Right renal cortex interstitium (tissue), 3 donors: ENCODE measurements at regions not wholly inside any gene's neighbourhood (a gene's known extent, or its start where the extent isn't known, plus 50 kb on each side); places are given as distances from the start of the nearest gene placed in this dataset.
"Not testable (repeated sequence)": the region's sequence is repeated elsewhere in the genome, so short reads cannot be mapped to it uniquely, and the experiment has no call there.

Experiments
- DNase-seq, 3 donors: peaks; one replicate each; pipeline ENCODE4 v3.0.0-alpha.2; 2013; ENCODE audit warnings: low read depth in 3 of 3, low spot score in 2 of 3

DNA sequence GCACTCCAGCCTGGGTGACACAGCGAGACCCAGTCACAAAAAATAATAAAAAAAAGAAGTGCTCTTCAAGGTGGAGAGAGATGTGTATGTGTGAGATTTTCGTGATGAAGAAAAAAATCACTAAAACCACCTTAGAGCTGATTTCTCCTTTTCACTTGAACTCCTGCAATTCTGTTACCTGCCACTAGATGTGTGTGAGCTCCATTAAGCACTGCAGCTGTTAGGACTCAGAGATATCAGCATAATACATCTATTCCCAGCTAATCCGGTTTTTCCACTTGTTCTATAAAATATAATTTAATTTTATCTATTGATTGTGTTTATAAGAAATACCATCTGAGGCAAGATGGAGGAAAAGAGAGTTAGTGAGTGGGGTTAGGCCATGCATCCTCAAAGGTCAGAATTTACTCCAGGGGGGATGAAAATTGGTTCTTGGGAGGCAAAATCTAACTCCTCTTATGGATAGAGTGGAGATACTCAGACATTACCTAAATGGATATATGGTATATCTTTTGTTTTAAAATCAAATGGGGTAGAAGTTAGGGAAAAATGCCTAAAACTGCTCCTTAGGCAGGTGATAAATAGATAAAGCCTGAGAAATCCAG is 152.7 kb downstream of the IL20RB start:
- DNase-seq, result no peak

GRCh38 chr3:137111497-137111896 is 153.7 kb downstream of the IL20RB start:
- no peak for DNase-seq

GRCh38 chr3:137116619-137117018 is 158.8 kb downstream of the IL20RB start:
- no peak for DNase-seq

DNA sequence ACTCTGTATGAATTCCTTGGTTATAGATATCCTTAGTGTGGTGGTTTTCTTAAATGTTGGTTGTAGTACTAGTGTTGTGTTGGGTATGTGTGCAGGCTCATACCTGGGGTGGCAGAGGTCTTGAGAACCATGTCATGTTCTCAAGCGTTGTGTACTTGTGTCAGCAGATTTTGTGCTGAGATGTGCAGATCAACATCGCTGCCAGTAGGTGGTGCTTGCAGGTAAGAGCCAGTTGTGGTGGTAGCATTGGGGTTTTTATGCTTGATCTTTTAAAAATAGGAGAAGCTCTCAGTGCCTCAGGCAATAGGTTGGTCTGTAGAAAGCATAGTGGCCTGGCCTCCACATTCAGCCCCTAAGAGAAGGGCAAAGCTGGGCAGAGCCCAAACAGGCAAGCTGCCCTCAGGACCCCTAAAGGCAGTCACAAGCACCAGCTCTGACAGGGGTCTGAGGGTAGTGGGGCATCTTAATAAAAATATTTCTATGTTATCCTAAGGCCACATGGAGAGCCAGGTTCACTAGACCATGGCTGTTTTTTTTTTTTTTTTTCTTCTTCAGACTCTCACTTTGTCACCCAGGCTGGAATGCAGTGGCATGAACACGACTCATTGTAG is 164.0 kb downstream of the IL20RB start:
- DNase-seq, result no peak

- DNase-seq, result no peak
Observed at GRCh38 chr3:137131081-137131480, 173.3 kb downstream of the IL20RB start.

- no peak for DNase-seq
Observed at GRCh38 chr3:137134431-137134830, 176.6 kb downstream of the IL20RB start.

DNA sequence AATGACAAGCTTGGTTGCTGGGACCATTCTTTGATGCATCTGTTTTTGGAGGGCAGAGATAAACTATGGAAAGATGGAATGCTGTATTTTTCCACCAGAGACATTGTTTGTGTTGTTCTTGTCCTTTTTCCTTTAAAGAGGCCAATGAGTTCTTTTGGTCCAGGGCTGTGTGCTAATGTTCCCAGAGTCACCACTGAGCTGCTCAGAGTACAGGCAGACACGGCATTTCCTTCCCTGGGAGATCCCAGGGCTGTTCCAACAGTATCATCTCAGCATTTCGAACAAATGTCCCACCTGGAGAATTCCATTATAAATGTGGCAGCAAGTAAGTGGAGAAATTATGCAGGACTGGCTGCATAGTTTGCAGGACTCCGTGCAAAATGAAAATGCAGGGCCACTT is 190.6 kb downstream of the IL20RB start:
- no peak for DNase-seq

- DNase-seq, result no peak
Observed at GRCh38 chr3:137148917-137149316, 191.1 kb downstream of the IL20RB start.

- no peak for DNase-seq
Observed at GRCh38 chr3:137150825-137151224, 193.0 kb downstream of the IL20RB start.

DNA sequence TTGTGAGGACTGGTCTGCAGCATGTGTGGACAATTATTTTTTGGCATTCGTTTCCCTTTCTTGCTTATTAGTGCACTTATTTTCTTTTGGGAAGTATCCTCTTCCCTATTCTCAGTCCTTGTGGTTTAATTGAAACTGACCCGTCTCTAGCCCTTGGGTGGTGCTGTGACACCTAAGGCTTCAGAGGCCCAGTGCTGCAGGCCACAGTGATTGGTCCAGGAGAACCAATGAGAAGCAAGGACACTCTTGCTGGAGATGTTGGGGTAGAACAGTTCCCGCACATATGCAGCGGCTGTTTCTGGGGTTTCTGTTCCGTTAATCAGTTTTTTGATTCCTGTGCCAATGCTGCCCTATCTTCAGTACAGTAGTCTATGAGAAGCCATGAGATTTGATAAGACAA is 195.3 kb downstream of the IL20RB start:
- DNase-seq, result not testable (repeated sequence)

GRCh38 chr3:137163241-137163871 is 205.6 kb downstream of the IL20RB start:
- peak; percentile 10 to 19 (median 16) for DNase-seq

GRCh38 chr3:137163958-137164357 is 206.2 kb downstream of the IL20RB start:
- DNase-seq, result no peak

GRCh38 chr3:137165117-137165806 is 207.5 kb downstream of the IL20RB start:
- DNase-seq, result no peak

GRCh38 chr3:137171834-137172603 is 214.2 kb downstream of the IL20RB start:
- no peak for DNase-seq

- DNase-seq, result no peak
Observed at GRCh38 chr3:137172728-137173127, 214.9 kb downstream of the IL20RB start.

GRCh38 chr3:137174514-137174913 is 216.7 kb downstream of the IL20RB start:
- no peak for DNase-seq

GRCh38 chr3:137180220-137180619 is 222.4 kb downstream of the IL20RB start:
- DNase-seq, result no peak

- no peak for DNase-seq
Observed at GRCh38 chr3:137191133-137191923, 233.5 kb downstream of the IL20RB start.

DNA sequence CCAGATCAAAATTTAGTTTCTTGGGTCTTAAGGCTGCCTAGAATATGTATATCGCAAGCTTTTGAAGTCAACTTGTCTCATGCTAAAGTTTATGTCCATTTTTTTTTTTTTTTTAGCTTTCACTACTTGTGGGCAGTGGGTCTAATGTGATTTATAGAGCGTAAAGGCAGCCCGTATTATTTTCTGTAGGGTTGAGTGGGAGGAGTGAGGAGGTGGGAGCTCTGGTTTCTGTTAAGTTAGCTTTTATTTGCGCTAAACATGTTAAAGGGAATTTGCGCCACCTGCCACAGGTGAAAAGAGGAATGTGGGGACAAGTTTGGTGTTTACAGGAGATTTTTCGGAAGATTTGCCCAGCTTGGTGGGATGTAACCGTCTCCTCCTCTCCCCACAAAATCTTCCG is 234.2 kb downstream of the IL20RB start:
- DNase-seq, result peak in 1 of 3 donors; percentile 32

DNA sequence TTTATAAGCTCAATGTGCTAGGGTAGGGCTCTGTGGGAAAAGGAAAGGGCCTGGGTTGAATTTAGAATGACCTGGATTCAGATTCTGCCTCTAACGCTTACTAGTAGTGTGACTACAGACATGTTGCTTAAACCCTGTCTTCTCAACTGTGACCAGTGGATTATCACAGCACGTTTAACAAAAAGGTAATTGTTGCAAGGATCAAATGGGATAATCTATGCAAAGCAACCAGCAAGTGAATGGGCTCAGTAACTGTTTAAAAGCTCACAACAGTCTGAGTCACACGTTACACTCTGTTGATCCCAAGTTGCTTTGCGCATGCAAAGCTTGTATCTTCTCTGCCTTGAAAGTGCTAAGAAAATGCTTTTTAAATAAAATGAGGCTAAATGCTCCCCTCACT is 236.5 kb downstream of the IL20RB start:
- no peak for DNase-seq
